ENCODE measurements at regions not wholly inside any gene's neighbourhood (a gene's known extent, or its start where the extent isn't known, plus 50 kb on each side); places are given as distances from the start of the nearest gene placed in this dataset.

DNA sequence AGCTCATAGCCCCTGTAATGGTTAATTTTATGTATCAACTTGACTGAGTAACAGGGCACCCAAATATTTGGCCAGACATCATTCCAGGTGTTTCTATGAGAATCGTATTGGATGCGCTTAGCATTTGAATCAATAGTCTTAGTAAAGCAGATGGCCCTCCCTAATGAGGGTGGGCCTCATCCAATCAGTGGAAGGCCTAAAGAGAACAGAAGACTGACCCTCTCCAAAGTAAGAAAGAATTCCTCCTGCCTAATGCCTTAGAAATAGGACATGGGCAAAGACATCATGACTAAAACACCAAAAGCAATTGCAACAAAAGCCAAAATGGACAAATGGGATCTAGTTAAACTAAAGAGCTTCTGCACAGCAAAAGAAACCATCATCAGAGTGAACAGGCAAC is 352.5 kb upstream of the SASH1 start:
- Histone ChIP-seq H3K27ac (ENCODE audit: low read depth, low read length, poor library complexity, severe bottlenecking) (no peak overlapping the region), H3K27me3 (ENCODE audit: insufficient read depth, low read length) (no peaks in the 10 kb centered on the region), H3K36me3 (ENCODE audit: insufficient read depth, low read length) (no peaks in the 10 kb centered on the region), H3K9me2 (ENCODE audit: low read depth, low read length) (no peaks in the 10 kb centered on the region), H3K4me3 (ENCODE audit: low read depth, low read length, poor library complexity, severe bottlenecking) (no peak overlapping the region), H3K79me2 (ENCODE audit: insufficient read depth, low read length) (no peaks in the 10 kb centered on the region), H3K9ac (ENCODE audit: low read length) (no peak overlapping the region), H3K9me3 (ENCODE audit: low read length) (no peaks in the 10 kb centered on the region), H2AFZ (ENCODE audit: low read length) (no peak overlapping the region), H4K20me1 (ENCODE audit: insufficient read depth, low read length) (no peaks in the 10 kb centered on the region), H3K4me2 (ENCODE audit: low read length) (no peak overlapping the region), H3K4me1 (ENCODE audit: insufficient read depth, low read length, severe bottlenecking) (no peaks in the 10 kb centered on the region), H3F3A (ENCODE audit: insufficient read depth, low read length) (no peaks in the 10 kb centered on the region)
- TF ChIP-seq EZH2 (IDR thresholded peaks at IDR 0.05; ENCODE audit: borderline replicate concordance, low read length) = no peak

DNA sequence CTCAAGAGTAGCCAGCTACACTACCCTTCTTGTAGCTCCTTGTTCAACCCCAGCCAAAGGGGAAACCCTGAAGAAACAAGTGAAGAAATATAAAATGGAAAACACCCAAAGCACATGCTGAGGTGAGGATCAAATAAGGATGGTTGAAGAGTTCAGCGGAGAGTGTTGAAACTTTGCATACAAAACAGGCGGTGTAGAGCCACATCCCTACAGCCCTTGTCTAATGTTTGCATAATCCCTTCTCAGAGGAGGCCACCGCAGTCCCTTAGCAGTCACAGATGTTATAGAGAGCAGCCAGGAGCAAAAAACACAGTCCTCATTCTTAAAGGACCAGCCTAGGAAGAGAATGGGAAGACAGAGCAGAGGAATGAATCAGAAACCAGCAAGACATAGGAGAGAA is 350.7 kb upstream of the SASH1 start:
- no peaks in the 10 kb centered on the region for H3K27me3 ChIP-seq (ENCODE audit: insufficient read depth, low read length)
- H2AFZ ChIP-seq (ENCODE audit: low read length) = no peak overlapping the region
- H3K36me3 ChIP-seq (ENCODE audit: insufficient read depth, low read length) = no peaks in the 10 kb centered on the region
- no peak overlapping the region for H3K27ac ChIP-seq (ENCODE audit: low read depth, low read length, poor library complexity, severe bottlenecking)
- H3K9me3 ChIP-seq (ENCODE audit: low read length) = no peaks in the 10 kb centered on the region
- no peaks in the 10 kb centered on the region for H3K4me1 ChIP-seq (ENCODE audit: insufficient read depth, low read length, severe bottlenecking)
- no peak overlapping the region for H3K9ac ChIP-seq (ENCODE audit: low read length)
- no peaks in the 10 kb centered on the region for H4K20me1 ChIP-seq (ENCODE audit: insufficient read depth, low read length)
- TF ChIP-seq EZH2 (IDR thresholded peaks at IDR 0.05; ENCODE audit: borderline replicate concordance, low read length) = no peak
- TF ChIP-seq, protein P1, sequence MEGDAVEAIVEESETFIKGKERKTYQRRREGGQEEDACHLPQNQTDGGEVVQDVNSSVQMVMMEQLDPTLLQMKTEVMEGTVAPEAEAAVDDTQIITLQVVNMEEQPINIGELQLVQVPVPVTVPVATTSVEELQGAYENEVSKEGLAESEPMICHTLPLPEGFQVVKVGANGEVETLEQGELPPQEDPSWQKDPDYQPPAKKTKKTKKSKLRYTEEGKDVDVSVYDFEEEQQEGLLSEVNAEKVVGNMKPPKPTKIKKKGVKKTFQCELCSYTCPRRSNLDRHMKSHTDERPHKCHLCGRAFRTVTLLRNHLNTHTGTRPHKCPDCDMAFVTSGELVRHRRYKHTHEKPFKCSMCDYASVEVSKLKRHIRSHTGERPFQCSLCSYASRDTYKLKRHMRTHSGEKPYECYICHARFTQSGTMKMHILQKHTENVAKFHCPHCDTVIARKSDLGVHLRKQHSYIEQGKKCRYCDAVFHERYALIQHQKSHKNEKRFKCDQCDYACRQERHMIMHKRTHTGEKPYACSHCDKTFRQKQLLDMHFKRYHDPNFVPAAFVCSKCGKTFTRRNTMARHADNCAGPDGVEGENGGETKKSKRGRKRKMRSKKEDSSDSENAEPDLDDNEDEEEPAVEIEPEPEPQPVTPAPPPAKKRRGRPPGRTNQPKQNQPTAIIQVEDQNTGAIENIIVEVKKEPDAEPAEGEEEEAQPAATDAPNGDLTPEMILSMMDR (IDR thresholded peaks at IDR 0.05; ENCODE audit: low read length) = no peak
- no peak overlapping the region for H3K4me2 ChIP-seq (ENCODE audit: low read length)
- no peaks in the 10 kb centered on the region for H3F3A ChIP-seq (ENCODE audit: insufficient read depth, low read length)
- no peaks in the 10 kb centered on the region for H3K79me2 ChIP-seq (ENCODE audit: insufficient read depth, low read length)
- no peak overlapping the region for H3K4me3 ChIP-seq (ENCODE audit: low read depth, low read length, poor library complexity, severe bottlenecking)
- no peaks in the 10 kb centered on the region for H3K9me2 ChIP-seq (ENCODE audit: low read depth, low read length)

DNA sequence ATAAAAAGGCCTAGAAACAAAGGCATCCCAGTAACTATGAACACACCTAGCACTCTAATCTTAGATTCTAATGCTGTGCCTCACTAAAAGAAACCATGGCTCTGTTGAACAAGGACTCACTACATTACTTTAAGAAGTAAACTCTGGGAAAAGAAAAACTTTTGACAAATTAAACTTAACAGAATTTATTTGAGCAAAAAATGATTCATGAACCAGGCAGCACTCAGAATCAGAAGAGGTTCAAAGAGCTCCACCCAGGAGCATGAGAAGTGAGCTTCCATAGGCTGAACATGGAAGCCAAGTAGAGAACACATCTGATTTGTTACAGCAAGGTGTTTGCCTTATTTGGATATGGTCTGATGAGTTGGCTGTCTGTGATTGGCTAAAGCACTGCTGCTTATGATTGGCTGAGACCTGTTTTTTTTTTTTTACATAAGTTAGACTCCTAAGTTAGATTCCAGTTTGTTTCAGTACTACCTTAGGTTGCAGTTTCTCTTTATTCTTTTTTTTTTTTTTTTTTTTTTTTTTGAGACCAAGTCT is 343.6 kb upstream of the SASH1 start:
- H3K27ac ChIP-seq (ENCODE audit: low read depth, low read length, poor library complexity, severe bottlenecking) = no peak overlapping the region
- no peaks in the 10 kb centered on the region for H3K9me3 ChIP-seq (ENCODE audit: low read length)
- no peaks in the 10 kb centered on the region for H3K27me3 ChIP-seq (ENCODE audit: insufficient read depth, low read length)
- no peaks in the 10 kb centered on the region for H4K20me1 ChIP-seq (ENCODE audit: insufficient read depth, low read length)
- no peaks in the 10 kb centered on the region for H3K79me2 ChIP-seq (ENCODE audit: insufficient read depth, low read length)
- H3K9me2 ChIP-seq (ENCODE audit: low read depth, low read length) = no peaks in the 10 kb centered on the region
- no peak overlapping the region for H2AFZ ChIP-seq (ENCODE audit: low read length)
- no peak overlapping the region for H3K9ac ChIP-seq (ENCODE audit: low read length)
- no peak overlapping the region for H3K4me2 ChIP-seq (ENCODE audit: low read length)
- no peaks in the 10 kb centered on the region for H3F3A ChIP-seq (ENCODE audit: insufficient read depth, low read length)
- TF ChIP-seq EZH2 (IDR thresholded peaks at IDR 0.05; ENCODE audit: borderline replicate concordance, low read length) = no peak
- TF ChIP-seq, protein P1 (IDR thresholded peaks at IDR 0.05; ENCODE audit: low read length) = no peak
- no peak overlapping the region for H3K4me3 ChIP-seq (ENCODE audit: low read depth, low read length, poor library complexity, severe bottlenecking)
- no peaks in the 10 kb centered on the region for H3K36me3 ChIP-seq (ENCODE audit: insufficient read depth, low read length)
- H3K4me1 ChIP-seq (ENCODE audit: insufficient read depth, low read length, severe bottlenecking) = no peaks in the 10 kb centered on the region

Measured in OCI-LY1 (cell line).